ENCODE measurements at regions not wholly inside any gene's neighbourhood (a gene's known extent, or its start where the extent isn't known, plus 50 kb on each side); places are given as distances from the start of the nearest gene placed in this dataset.
"Not testable (repeated sequence)": the region's sequence is repeated elsewhere in the genome, so short reads cannot be mapped to it uniquely, and the experiment has no call there.

DNA sequence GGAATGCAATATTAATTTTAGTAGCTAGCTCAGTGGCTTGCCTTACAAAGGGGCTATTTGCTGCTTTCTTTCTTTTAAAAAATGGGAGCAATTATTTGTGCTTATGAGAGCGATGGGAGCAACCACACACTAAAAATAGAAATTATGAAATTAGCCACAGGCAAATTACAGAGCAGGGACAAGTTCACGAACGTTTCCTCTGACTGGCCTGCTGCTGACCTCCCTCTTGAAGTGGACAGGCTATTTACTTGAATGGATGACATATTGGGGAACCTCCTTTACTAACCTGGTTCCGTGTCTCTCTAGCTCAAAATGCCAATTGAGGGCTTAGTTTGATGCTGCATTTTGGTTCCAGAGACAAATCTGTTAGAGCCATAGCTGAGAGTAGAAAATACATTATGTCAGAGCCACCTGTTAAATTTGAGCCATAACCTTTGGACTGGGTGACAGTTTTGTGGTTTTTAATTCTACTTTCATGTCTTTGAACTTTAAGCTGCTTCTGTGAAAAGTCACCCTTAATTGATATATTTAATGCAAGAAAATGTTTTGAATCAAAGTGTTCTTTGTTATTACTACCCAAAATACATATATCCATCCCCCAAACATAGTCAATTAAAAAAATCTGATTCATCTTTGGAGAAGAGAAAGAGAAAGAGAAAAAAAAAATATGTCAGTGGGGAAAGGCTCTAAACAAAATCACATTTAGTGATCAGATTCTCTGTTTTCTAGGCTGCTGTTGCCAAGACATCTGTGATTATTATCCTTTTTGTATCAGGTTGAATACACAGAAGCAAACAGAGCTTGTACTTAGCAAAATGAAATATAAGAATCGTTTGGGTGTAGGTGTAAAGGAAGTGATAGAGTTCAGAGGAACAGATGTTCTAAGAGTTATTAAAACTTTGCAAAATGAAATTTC lies 351.9 kb downstream of the ADGRL2 start:
- TF ChIP-seq CTCF (IDR thresholded peaks at IDR 0.05; ENCODE audit: low read depth, low read length) = no peak
- no peak for DNase-seq (ENCODE audit: extremely low read depth, low read depth)

DNA sequence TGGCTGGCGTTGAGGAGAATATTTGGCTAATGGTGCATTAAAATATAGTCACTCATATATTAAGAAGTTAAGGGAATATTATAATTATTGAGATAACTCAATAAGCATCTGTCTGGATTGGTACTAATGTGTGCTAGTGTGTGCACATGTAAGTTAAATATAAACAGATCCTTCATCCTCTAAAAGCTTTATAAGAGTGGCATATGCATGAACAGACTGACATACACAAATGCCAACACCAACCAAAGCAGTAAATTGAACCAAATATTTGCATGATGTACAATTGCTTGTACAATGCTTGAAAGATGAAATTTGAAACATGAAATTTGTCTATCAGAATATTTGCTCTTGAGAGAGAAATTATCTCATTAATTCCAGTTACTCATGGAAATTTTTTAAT lies 344.9 kb downstream of the ADGRL2 start:
- DNase-seq (ENCODE audit: extremely low read depth, low read depth) = no peak
- no peak for TF ChIP-seq CTCF (IDR thresholded peaks at IDR 0.05; ENCODE audit: low read depth, low read length)

DNA sequence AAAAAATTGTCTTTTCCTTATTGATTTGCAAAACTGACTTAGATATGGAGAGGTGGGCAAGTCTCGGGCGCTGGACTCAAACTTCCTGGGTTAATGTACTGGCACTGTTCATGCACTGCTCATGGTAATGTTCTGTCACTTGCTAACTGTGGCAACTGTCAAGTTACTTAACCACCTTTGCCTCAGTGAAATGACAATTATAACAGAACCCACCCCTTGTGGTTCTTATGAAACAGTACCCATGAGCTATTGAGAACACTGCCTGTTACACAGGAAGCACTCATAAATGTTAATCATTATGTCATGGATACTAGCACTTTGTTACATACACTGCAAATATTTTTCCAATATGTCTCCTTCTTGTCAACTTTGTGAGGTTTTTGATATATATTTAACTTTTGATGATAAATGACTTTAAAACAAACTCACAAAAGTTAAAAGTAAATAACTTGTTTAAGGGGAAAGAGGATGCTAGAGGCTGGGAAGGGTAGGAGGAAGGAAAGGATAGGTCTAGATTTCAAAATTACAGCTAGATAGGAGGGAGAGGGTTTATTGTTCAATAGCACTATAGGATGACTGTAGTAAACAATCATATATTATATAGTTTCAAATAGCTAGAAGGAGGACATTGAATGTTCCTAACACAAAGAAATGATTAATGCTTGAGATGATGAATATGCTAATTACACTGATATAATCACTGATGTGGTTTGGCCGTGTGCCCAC lies 342.5 kb downstream of the ADGRL2 start:
- no peak for DNase-seq (ENCODE audit: extremely low read depth, low read depth)
- TF ChIP-seq CTCF (IDR thresholded peaks at IDR 0.05; ENCODE audit: low read depth, low read length) = no peak

- TF ChIP-seq CTCF (IDR thresholded peaks at IDR 0.05; ENCODE audit: low read depth, low read length) = no peak
- no peak for DNase-seq (ENCODE audit: extremely low read depth, low read depth)
These were observed 340.7 kb downstream of the ADGRL2 start for GRCh38 chr1:82141390-82141789.

GRCh38 chr1:82139751-82140468 lies 339.2 kb downstream of the ADGRL2 start:
- TF ChIP-seq CTCF (IDR thresholded peaks at IDR 0.05; ENCODE audit: low read depth, low read length) = no peak
- no peak for DNase-seq (ENCODE audit: extremely low read depth, low read depth)

GRCh38 chr1:82136351-82136750 lies 335.6 kb downstream of the ADGRL2 start:
- not testable (repeated sequence) for DNase-seq (ENCODE audit: extremely low read depth, low read depth)

GRCh38 chr1:82125866-82126265 lies 325.1 kb downstream of the ADGRL2 start:
- no peak for TF ChIP-seq CTCF (IDR thresholded peaks at IDR 0.05; ENCODE audit: low read depth, low read length)
- DNase-seq (ENCODE audit: extremely low read depth, low read depth) = no peak

Measured in AG09319 (cell line).